H1 (cell line): ENCODE measurements at regions not wholly inside any gene's neighbourhood (a gene's known extent, or its start where the extent isn't known, plus 50 kb on each side); places are given as distances from the start of the nearest gene placed in this dataset.

Source experiments
- CTCF ChIA-PET: fragments of 300-600 bp; sonication (Branson Sonifier 250); formaldehyde crosslinking; loops from one replicate; lab custom pipeline; 2021; ENCODE audit not compliant: partially characterized antibody; lab: Charles Lee
- POLR2A ChIA-PET: fragments of 300-600 bp; sonication (Branson Sonifier 250); formaldehyde crosslinking; loops from one replicate; lab custom pipeline; 2021; ENCODE audit warnings: inconsistent platforms; ENCODE audit not compliant: partially characterized antibody; lab: Charles Lee
- DNase-seq, 2 experiments: peaks; one replicate each; pipeline versions ENCODE4 v3.0.0 to v3.0.0-alpha.2; 2010 to 2022; ENCODE audit warnings: low spot score in 2 of 2, low read depth in 1 of 2, mixed read lengths in 1 of 2
- FAIRE-seq: peaks from 2 replicates; lab custom pipeline; 2011; peaks lifted over from hg19 to GRCh38; lab: Jason Lieb, UNC
- H2AFZ ChIP-seq: 2 replicates; pipeline ENCODE4 v1.8.1; 2012; ENCODE audit warnings: low read length, inconsistent platforms
- H2AK5ac ChIP-seq: 2 replicates; pipeline ENCODE4 v1.6.1; 2013; ENCODE audit warnings: low read depth, low read length
- H2BK120ac ChIP-seq: replicated peaks from 2 replicates; pipeline ENCODE3; 2013; ENCODE audit warnings: low read depth, low read length, inconsistent platforms
- H2BK12ac ChIP-seq: 2 replicates; pipeline ENCODE4 v1.6.1; 2013; ENCODE audit warnings: low read depth, low read length
- H2BK15ac ChIP-seq: 2 replicates; pipeline ENCODE4 v1.6.1; 2013; ENCODE audit warnings: low read length
- H2BK20ac ChIP-seq: 2 replicates; pipeline ENCODE4 v1.6.1; 2013; ENCODE audit warnings: low read length
- H2BK5ac ChIP-seq: 2 replicates; pipeline ENCODE4 v1.6.1; 2013; ENCODE audit warnings: low read depth, low read length
- H3K14ac ChIP-seq: 2 replicates; pipeline ENCODE4 v1.6.1; 2013; ENCODE audit warnings: inconsistent platforms; ENCODE audit not compliant: insufficient read length
- H3K18ac ChIP-seq: 2 replicates; pipeline ENCODE4 v1.6.1; 2013; ENCODE audit warnings: low read length; ENCODE audit errors: extremely low read depth
- H3K23ac ChIP-seq: 2 replicates; pipeline ENCODE4 v1.6.1; 2013; ENCODE audit warnings: inconsistent platforms; ENCODE audit not compliant: insufficient read length
- H3K23me2 ChIP-seq: 2 replicates; pipeline ENCODE4 v1.6.1; 2013; ENCODE audit warnings: low read depth, low read length
- H3K27ac ChIP-seq: 2 replicates; pipeline ENCODE4 v1.6.1; 2011; ENCODE audit warnings: low read depth, low read length, inconsistent platforms
- H3K27me3 ChIP-seq, 4 experiments: replicated peaks in 1 of 4; 1 replicate in 1 of 4; 2 replicates in 3 of 4; pipeline versions ENCODE4 v1.6.1 to v1.8.1; 2011 to 2013; ENCODE audit warnings: low read length in 3 of 4, mild to moderate bottlenecking in 3 of 4, inconsistent platforms in 2 of 4, mixed read lengths in 2 of 4, moderate library complexity in 1 of 4; ENCODE audit not compliant: control insufficient read depth in 3 of 4, insufficient read depth in 3 of 4; ENCODE audit errors: extremely low read depth in 1 of 4
- H3K36me3 ChIP-seq, 4 experiments: 2 replicates each; pipeline versions ENCODE4 v1.6.1 to v1.8.1; 2011 to 2013; ENCODE audit warnings: mild to moderate bottlenecking in 4 of 4, low read length in 3 of 4, moderate library complexity in 2 of 4, control low read depth in 1 of 4, inconsistent platforms in 1 of 4; ENCODE audit not compliant: insufficient read depth in 4 of 4, control insufficient read depth in 2 of 4
- H3K4ac ChIP-seq: replicated peaks from 2 replicates; pipeline ENCODE3; 2013; ENCODE audit warnings: low read length, low read depth, mixed read lengths, inconsistent platforms; ENCODE audit not compliant: insufficient read length
- H3K4me1 ChIP-seq, 4 experiments: replicated peaks in 1 of 4; 1 replicate in 1 of 4; 2 replicates in 3 of 4; pipeline versions ENCODE4 v1.6.1 to v1.8.1; 2011 to 2013; ENCODE audit warnings: low read length in 3 of 4, inconsistent platforms in 2 of 4, mixed read lengths in 1 of 4; ENCODE audit not compliant: insufficient read depth in 4 of 4, control insufficient read depth in 3 of 4
- H3K4me2 ChIP-seq, 2 experiments: 2 replicates each; pipeline versions ENCODE4 v1.6.1 to v1.8.1; 2011 to 2013; ENCODE audit warnings: low read depth in 2 of 2, low read length in 2 of 2, control low read depth in 1 of 2, inconsistent platforms in 1 of 2, mild to moderate bottlenecking in 1 of 2; ENCODE audit not compliant: insufficient read depth in 1 of 2
- H3K4me3 ChIP-seq, 4 experiments: fragments of 200-600, 300-600 bp in 1 of 4; sonication (generic), shearing (Covaris generic), sonication (Bioruptor Twin) in 1 of 4; 2 replicates each; pipeline versions ENCODE4 v1.5.1 to v1.8.1; 2011 to 2016; ENCODE audit warnings: low read length in 4 of 4, low read depth in 3 of 4, control low read depth in 2 of 4, inconsistent platforms in 2 of 4, mild to moderate bottlenecking in 2 of 4, mixed read lengths in 1 of 4, moderate library complexity in 1 of 4; ENCODE audit not compliant: insufficient read depth in 2 of 4; ENCODE audit errors: extremely low read depth in 1 of 4
- H3K56ac ChIP-seq: replicated peaks from 2 replicates; pipeline ENCODE3; 2013; ENCODE audit warnings: low read depth, mild to moderate bottlenecking, mixed read lengths, low read length, inconsistent platforms; ENCODE audit not compliant: insufficient read length
- H3K79me1 ChIP-seq: 2 replicates; pipeline ENCODE4 v1.6.1; 2013; ENCODE audit warnings: low read depth, low read length, control low read depth
- H3K79me2 ChIP-seq, 2 experiments: 2 replicates each; pipeline versions ENCODE4 v1.6.1 to v1.8.1; 2012 to 2013; ENCODE audit warnings: low read length in 2 of 2, mild to moderate bottlenecking in 2 of 2, inconsistent platforms in 1 of 2; ENCODE audit not compliant: insufficient read depth in 2 of 2, control insufficient read depth in 1 of 2
- H3K9ac ChIP-seq, 4 experiments: replicated peaks in 1 of 4; 1 replicate in 1 of 4; 2 replicates in 3 of 4; pipeline versions ENCODE4 v1.6.1 to v1.8.1; 2011 to 2013; ENCODE audit warnings: low read depth in 3 of 4, low read length in 3 of 4, control low read depth in 2 of 4, mild to moderate bottlenecking in 2 of 4, moderate library complexity in 2 of 4, inconsistent platforms in 1 of 4; ENCODE audit errors: extremely low read depth in 1 of 4
- H3K9me3 ChIP-seq, 2 experiments: 2 replicates each; pipeline versions ENCODE4 v1.6.1 to v1.8.1; 2012 to 2013; ENCODE audit warnings: mild to moderate bottlenecking in 2 of 2, moderate library complexity in 2 of 2, control low read depth in 1 of 2, inconsistent platforms in 1 of 2, low read depth in 1 of 2, low read length in 1 of 2, mixed read lengths in 1 of 2; ENCODE audit not compliant: insufficient read depth in 2 of 2
- H4K20me1 ChIP-seq, 2 experiments: replicated peaks in 1 of 2; 2 replicates each; pipeline versions ENCODE3 to v1.8.1; 2011 to 2013; ENCODE audit warnings: inconsistent platforms in 2 of 2, low read length in 2 of 2, mild to moderate bottlenecking in 1 of 2; ENCODE audit not compliant: insufficient read depth in 2 of 2, control insufficient read depth in 1 of 2
- H4K5ac ChIP-seq: 2 replicates; pipeline ENCODE4 v1.6.1; 2013; ENCODE audit warnings: low read length, low read depth, mixed read lengths, inconsistent platforms; ENCODE audit not compliant: insufficient read length
- H4K8ac ChIP-seq: 2 replicates; pipeline ENCODE4 v1.8.0; 2013; ENCODE audit warnings: mild to moderate bottlenecking, moderate library complexity, low read length, inconsistent platforms; ENCODE audit not compliant: insufficient read depth; ENCODE audit errors: extremely low read depth
- H4K91ac ChIP-seq: replicated peaks from 2 replicates; pipeline ENCODE3; 2013; ENCODE audit warnings: low read length, mixed read lengths, inconsistent platforms; ENCODE audit not compliant: insufficient read length
- EGR1 ChIP-seq: IDR thresholded peaks from 2 replicates; pipeline ENCODE4 v1.6.1; 2011; ENCODE audit warnings: low read depth, low read length, borderline replicate concordance
- HDAC2 ChIP-seq, 2 experiments: fragments of 300-600 bp in 1 of 2; sonication (generic) in 1 of 2; IDR thresholded peaks; 2 replicates each; pipeline ENCODE4 v1.6.1; 2011 to 2012; ENCODE audit warnings: low read depth in 2 of 2, low read length in 2 of 2, mild to moderate bottlenecking in 2 of 2, moderate library complexity in 2 of 2, borderline replicate concordance in 1 of 2, inconsistent platforms in 1 of 2
- JUN ChIP-seq: IDR thresholded peaks from 2 replicates; pipeline ENCODE4 v1.6.1; 2011; ENCODE audit warnings: low read depth, mild to moderate bottlenecking, improper control_type of control experiment, low read length
- MAFK ChIP-seq: IDR thresholded peaks from 2 replicates; pipeline ENCODE4 v1.6.1; 2012; ENCODE audit warnings: low read depth, mild to moderate bottlenecking, improper control_type of control experiment, low read length
- RNF2 ChIP-seq: fragments of 200-900, 300-1000 bp; sonication (generic); IDR thresholded peaks from 2 replicates; pipeline ENCODE4 v1.7.1; 2016; ENCODE audit warnings: borderline replicate concordance, low read depth, mild to moderate bottlenecking, antibody characterized with exemption, low read length; ENCODE audit not compliant: poor library complexity, severe bottlenecking; ENCODE audit errors: missing control alignments
- RXRA ChIP-seq: IDR thresholded peaks from 2 replicates; pipeline ENCODE4 v1.6.1; 2011; ENCODE audit warnings: low read depth, mild to moderate bottlenecking, low read length, moderate library complexity; ENCODE audit not compliant: insufficient read depth
- SP1 ChIP-seq: IDR thresholded peaks from 2 replicates; pipeline ENCODE4 v1.6.1; 2011; ENCODE audit warnings: low read depth, low read length
- WGBS, 2 experiments: shearing (Covaris generic) in 1 of 2; methylation state at CpG; one replicate each; pipeline versions ENCODE4 v1.1.6 to v1.1.7; 2013 to 2015; ENCODE audit warnings: low lambda C conversion rate in 2 of 2, mixed read lengths in 2 of 2, inconsistent platforms in 1 of 2, low coverage in 1 of 2, missing lambda C conversion rate in 1 of 2; ENCODE audit not compliant: insufficient replicate concordance in 2 of 2, insufficient coverage in 1 of 2, insufficient read length in 1 of 2; ENCODE audit errors: extremely low coverage in 1 of 2, missing lambda C conversion rate in 1 of 2; 5-methylcytosine and 5-hydroxymethylcytosine counted together
- TF ChIP-seq, protein P1 (sequence below), 3 experiments: IDR thresholded peaks; 1 replicate in 2 of 3; 2 replicates in 1 of 3; pipeline versions ENCODE4 v1.5.1 to v1.6.1; 2011; ENCODE audit warnings: low read length in 3 of 3, mild to moderate bottlenecking in 3 of 3, inconsistent platforms in 2 of 3, low read depth in 1 of 3, moderate library complexity in 1 of 3; ENCODE audit not compliant: insufficient read depth in 1 of 3; ENCODE audit errors: control extremely low read depth in 1 of 3
- TF ChIP-seq, protein P2 (sequence below): IDR thresholded peaks from 2 replicates; pipeline ENCODE4 v1.6.1; 2012; ENCODE audit warnings: inconsistent platforms

DNA sequence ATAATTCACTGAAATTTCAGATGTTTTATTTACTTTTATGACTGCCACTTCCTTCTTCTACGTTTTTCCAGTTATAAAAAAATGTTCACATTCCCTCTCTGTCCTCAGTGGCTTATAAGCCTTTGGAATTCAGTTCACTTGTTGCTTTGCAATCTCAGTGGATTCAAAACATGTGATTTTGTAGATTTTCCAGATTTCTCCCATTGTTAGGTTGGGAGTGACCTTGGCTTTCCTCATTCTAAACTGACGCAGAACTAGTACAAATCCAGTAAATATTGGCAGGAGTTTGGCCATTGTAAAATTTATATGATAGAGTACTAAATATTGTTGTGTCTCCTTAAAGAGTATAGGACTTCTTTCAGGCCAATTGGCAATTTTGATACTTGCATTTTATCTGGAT lies 812.3 kb upstream of the ROBO1 start:
- H2BK120ac ChIP-seq: no peak overlapping the region
- no peaks in the 10 kb centered on the region for H3K23me2 ChIP-seq
- 82% methylated on average over 2 of the region's 2 CpGs; no CpG with 5 or more reads in 1 of the 2 experiments for WGBS, 2 experiments
- H4K5ac ChIP-seq: no peak overlapping the region
- no peak for TF ChIP-seq JUN
- TF ChIP-seq, protein P1, sequence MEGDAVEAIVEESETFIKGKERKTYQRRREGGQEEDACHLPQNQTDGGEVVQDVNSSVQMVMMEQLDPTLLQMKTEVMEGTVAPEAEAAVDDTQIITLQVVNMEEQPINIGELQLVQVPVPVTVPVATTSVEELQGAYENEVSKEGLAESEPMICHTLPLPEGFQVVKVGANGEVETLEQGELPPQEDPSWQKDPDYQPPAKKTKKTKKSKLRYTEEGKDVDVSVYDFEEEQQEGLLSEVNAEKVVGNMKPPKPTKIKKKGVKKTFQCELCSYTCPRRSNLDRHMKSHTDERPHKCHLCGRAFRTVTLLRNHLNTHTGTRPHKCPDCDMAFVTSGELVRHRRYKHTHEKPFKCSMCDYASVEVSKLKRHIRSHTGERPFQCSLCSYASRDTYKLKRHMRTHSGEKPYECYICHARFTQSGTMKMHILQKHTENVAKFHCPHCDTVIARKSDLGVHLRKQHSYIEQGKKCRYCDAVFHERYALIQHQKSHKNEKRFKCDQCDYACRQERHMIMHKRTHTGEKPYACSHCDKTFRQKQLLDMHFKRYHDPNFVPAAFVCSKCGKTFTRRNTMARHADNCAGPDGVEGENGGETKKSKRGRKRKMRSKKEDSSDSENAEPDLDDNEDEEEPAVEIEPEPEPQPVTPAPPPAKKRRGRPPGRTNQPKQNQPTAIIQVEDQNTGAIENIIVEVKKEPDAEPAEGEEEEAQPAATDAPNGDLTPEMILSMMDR (IDR thresholded peaks at IDR 0.05; ENCODE audit: control extremely low read depth in 1 of 3, insufficient read depth in 1 of 3, low read depth in 1 of 3, low read length in 3 of 3): no peak
- TF ChIP-seq EGR1: no peak
- TF ChIP-seq, protein P2, sequence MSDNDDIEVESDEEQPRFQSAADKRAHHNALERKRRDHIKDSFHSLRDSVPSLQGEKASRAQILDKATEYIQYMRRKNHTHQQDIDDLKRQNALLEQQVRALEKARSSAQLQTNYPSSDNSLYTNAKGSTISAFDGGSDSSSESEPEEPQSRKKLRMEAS: no peak
- TF ChIP-seq RNF2: no peak
- TF ChIP-seq RXRA: no peak
- no peak for TF ChIP-seq HDAC2 (IDR thresholded peaks at IDR 0.05; ENCODE audit: borderline replicate concordance in 1 of 2, low read depth in 2 of 2, low read length in 2 of 2)
- TF ChIP-seq MAFK: no peak
- no peak for TF ChIP-seq SP1
- H2BK5ac ChIP-seq: no peak overlapping the region
- no peak overlapping the region for H3K18ac ChIP-seq
- H3K27ac ChIP-seq: no peak overlapping the region
- DNase-seq (no peak), FAIRE-seq (no peak)
- H2BK15ac ChIP-seq: no peak overlapping the region
- H3K4me2 ChIP-seq: no peak overlapping the region
- H3K36me3 ChIP-seq: no peaks in the 10 kb centered on the region
- no peaks in the 10 kb centered on the region for H3K4me1 ChIP-seq
- no peak overlapping the region for H3K56ac ChIP-seq
- H3K27me3 ChIP-seq: no peaks in the 10 kb centered on the region
- no peak overlapping the region for H3K23ac ChIP-seq
- H2AK5ac ChIP-seq: no peak overlapping the region
- no peak overlapping the region for H4K91ac ChIP-seq
- ChIA-PET POLR2A (no interaction called here), CTCF (interaction anchor here (2.3 kb wide), 1 partner anchor 54 kb away, joined by 7 read pairs; no protein-coding TSS in a partner anchor)
- no peak overlapping the region for H3K14ac ChIP-seq
- no peak overlapping the region for H2BK12ac ChIP-seq
- H3K4me3 ChIP-seq: no peak overlapping the region
- H4K20me1 ChIP-seq: no peaks in the 10 kb centered on the region
- no peaks in the 10 kb centered on the region for H3K79me2 ChIP-seq
- no peak overlapping the region for H3K9ac ChIP-seq
- no peaks in the 10 kb centered on the region for H3K9me3 ChIP-seq
- H3K79me1 ChIP-seq: no peaks in the 10 kb centered on the region
- H2AFZ ChIP-seq: no peak overlapping the region
- H4K8ac ChIP-seq: no peak overlapping the region
- no peak overlapping the region for H3K4ac ChIP-seq
- H2BK20ac ChIP-seq: no peak overlapping the region
